IMR-90 (cell line): ENCODE measurements at regions not wholly inside any gene's neighbourhood (a gene's known extent, or its start where the extent isn't known, plus 50 kb on each side); places are given as distances from the start of the nearest gene placed in this dataset.

ENCODE experiments used
- ATAC-seq: fragments of 200-7000 bp; cut with Tn5 transposase; 2 replicates; pipeline ENCODE4 v1.9.1; 2020; ENCODE audit warnings: low read depth, mild to moderate bottlenecking, moderate library complexity
- BruUV-seq: library from RNA; stranded (reverse); fragments of 400-500 nt; replicated peaks from 2 replicates; lab custom pipeline; 2021; lab: Mats Ljungman, UMichigan
- CTCF ChIA-PET: fragments of 300-600 bp; formaldehyde crosslinking; extraction: SDS; loops from one replicate; lab custom pipeline; 2021; ENCODE audit warnings: antibody characterized with exemption; lab: Yijun Ruan, JAX
- POLR2A ChIA-PET: fragments of 300-600 bp; sonication (Branson Sonifier 250); formaldehyde crosslinking; loops from one replicate; lab custom pipeline; 2022; ENCODE audit warnings: antibody characterized with exemption; ENCODE audit not compliant: unreplicated experiment; lab: Charles Lee
- DNase-seq: peaks from one replicate; pipeline ENCODE4 v3.0.0; 2013
- H2AFZ ChIP-seq: replicated peaks from 2 replicates; pipeline ENCODE3; 2013; ENCODE audit warnings: low read length, mild to moderate bottlenecking; ENCODE audit not compliant: poor library complexity
- H2AK5ac ChIP-seq: 2 replicates; pipeline ENCODE4 v1.6.1; 2013; ENCODE audit warnings: low read depth, low read length, inconsistent platforms
- H2AK9ac ChIP-seq: replicated peaks from 2 replicates; pipeline ENCODE3; 2013; ENCODE audit warnings: mild to moderate bottlenecking, low read depth, low read length, moderate library complexity; ENCODE audit not compliant: poor library complexity
- H2BK120ac ChIP-seq: 2 replicates; pipeline ENCODE4 v1.6.1; 2013; ENCODE audit warnings: low read depth, low read length, inconsistent platforms
- H2BK15ac ChIP-seq: 3 replicates; pipeline ENCODE4 v1.6.1; 2013; ENCODE audit warnings: low read depth, low read length, inconsistent platforms
- H2BK20ac ChIP-seq: 2 replicates; pipeline ENCODE4 v1.6.1; 2013; ENCODE audit warnings: low read depth, mild to moderate bottlenecking, inconsistent platforms, low read length, moderate library complexity
- H2BK5ac ChIP-seq: 2 replicates; pipeline ENCODE4 v1.6.1; 2013; ENCODE audit warnings: mild to moderate bottlenecking, low read depth, low read length, inconsistent platforms; ENCODE audit not compliant: poor library complexity, severe bottlenecking
- H3K14ac ChIP-seq: replicated peaks from 2 replicates; pipeline ENCODE4 v1.6.1; 2013; ENCODE audit warnings: low read depth, low read length, inconsistent platforms
- H3K18ac ChIP-seq: 2 replicates; pipeline ENCODE4 v1.6.1; 2013; ENCODE audit warnings: low read depth, low read length, control low read depth
- H3K23ac ChIP-seq: 2 replicates; pipeline ENCODE4 v1.6.1; 2013; ENCODE audit warnings: low read depth, low read length, inconsistent platforms
- H3K27ac ChIP-seq: 2 replicates; pipeline ENCODE4 v1.5.1; 2013; ENCODE audit warnings: mild to moderate bottlenecking, control low read depth, low read length; ENCODE audit not compliant: insufficient read depth
- H3K27me3 ChIP-seq: 2 replicates; pipeline ENCODE4 v1.6.1; 2013; ENCODE audit warnings: low read length; ENCODE audit not compliant: control insufficient read depth, insufficient read depth
- H3K36me3 ChIP-seq: 2 replicates; pipeline ENCODE4 v1.6.1; 2013; ENCODE audit warnings: low read length, mixed read lengths; ENCODE audit not compliant: control insufficient read depth, insufficient read depth
- H3K4ac ChIP-seq: 2 replicates; pipeline ENCODE4 v1.6.1; 2013; ENCODE audit warnings: low read depth, low read length, inconsistent platforms
- H3K4me1 ChIP-seq: 2 replicates; pipeline ENCODE4 v1.6.1; 2013; ENCODE audit warnings: low read length, mixed read lengths; ENCODE audit not compliant: control insufficient read depth, insufficient read depth
- H3K4me2 ChIP-seq: 2 replicates; pipeline ENCODE4 v1.6.1; 2013; ENCODE audit warnings: low read depth, mild to moderate bottlenecking, control low read depth, low read length, moderate library complexity
- H3K4me3 ChIP-seq: 2 replicates; pipeline ENCODE4 v1.5.1; 2013; ENCODE audit warnings: low read depth, mild to moderate bottlenecking, control low read depth, low read length, moderate library complexity; ENCODE audit not compliant: insufficient read depth
- H3K56ac ChIP-seq: 2 replicates; pipeline ENCODE4 v1.6.1; 2013; ENCODE audit warnings: low read length, inconsistent platforms; ENCODE audit not compliant: insufficient read depth; ENCODE audit errors: extremely low read depth
- H3K79me1 ChIP-seq, 2 experiments: 2 replicates each; pipeline ENCODE4 v1.6.1; 2013; ENCODE audit warnings: low read length in 2 of 2, inconsistent platforms in 1 of 2, low read depth in 1 of 2
- H3K9ac ChIP-seq: 2 replicates; pipeline ENCODE4 v1.6.1; 2013; ENCODE audit warnings: low read depth, low read length, control low read depth
- H3K9me1 ChIP-seq: 2 replicates; pipeline ENCODE4 v1.6.1; 2013; ENCODE audit warnings: low read length, inconsistent platforms; ENCODE audit not compliant: insufficient read depth
- H3K9me3 ChIP-seq: 2 replicates; pipeline ENCODE4 v1.6.1; 2013; ENCODE audit warnings: low read length; ENCODE audit not compliant: control insufficient read depth, insufficient read depth
- H4K20me1 ChIP-seq: 2 replicates; pipeline ENCODE4 v1.6.1; 2013; ENCODE audit warnings: low read length, inconsistent platforms; ENCODE audit not compliant: insufficient read depth
- H4K5ac ChIP-seq: 2 replicates; pipeline ENCODE4 v1.6.1; 2013; ENCODE audit warnings: mild to moderate bottlenecking, low read depth, low read length, control low read depth
- H4K8ac ChIP-seq, 2 experiments: 2 replicates each; pipeline ENCODE4 v1.6.1; 2013; ENCODE audit warnings: low read depth in 2 of 2, low read length in 2 of 2, control low read depth in 1 of 2, inconsistent platforms in 1 of 2
- H4K91ac ChIP-seq: 2 replicates; pipeline ENCODE4 v1.6.1; 2013; ENCODE audit warnings: low read depth, low read length, inconsistent platforms; ENCODE audit not compliant: insufficient read depth
- CEBPB ChIP-seq: IDR thresholded peaks from 2 replicates; pipeline ENCODE4 v1.6.1; 2012; ENCODE audit warnings: low read depth, low read length, improper control_type of control experiment
- CHD1 ChIP-seq: IDR thresholded peaks from 2 replicates; pipeline ENCODE4 v1.6.1; 2012; ENCODE audit warnings: low read depth, low read length, improper control_type of control experiment
- MAFK ChIP-seq: IDR thresholded peaks from 2 replicates; pipeline ENCODE4 v1.6.1; 2012; ENCODE audit warnings: low read depth, low read length, improper control_type of control experiment
- MAZ ChIP-seq: IDR thresholded peaks from 2 replicates; pipeline ENCODE4 v1.6.1; 2012; ENCODE audit warnings: low read depth, mild to moderate bottlenecking, low read length, improper control_type of control experiment, moderate library complexity, borderline replicate concordance
- MXI1 ChIP-seq: IDR thresholded peaks from 2 replicates; pipeline ENCODE4 v1.6.1; 2012; ENCODE audit warnings: low read depth, mild to moderate bottlenecking, low read length, moderate library complexity, borderline replicate concordance
- NFE2L2 ChIP-seq: fragments of 150-350 bp; IDR thresholded peaks from 2 replicates; pipeline ENCODE4 v1.6.1; 2016; ENCODE audit warnings: low read depth, mild to moderate bottlenecking, low read length
- RCOR1 ChIP-seq: IDR thresholded peaks from 2 replicates; pipeline ENCODE4 v1.6.1; 2012; ENCODE audit warnings: mild to moderate bottlenecking, low read length, improper control_type of control experiment; ENCODE audit not compliant: insufficient replicate concordance
- RFX5 ChIP-seq: IDR thresholded peaks from 2 replicates; pipeline ENCODE4 v1.8.0; 2012; ENCODE audit warnings: low read depth, mild to moderate bottlenecking, low read length, moderate library complexity
- SMC3 ChIP-seq: fragments of 150-350 bp; IDR thresholded peaks from 2 replicates; pipeline ENCODE4 v1.6.1; 2016; ENCODE audit warnings: low read depth, mild to moderate bottlenecking, antibody characterized with exemption, low read length, moderate library complexity
- WGBS, 2 experiments: methylation state at CpG; one replicate each; pipeline versions ENCODE4 v1.1.5 to v1.1.7; 2013; ENCODE audit warnings: missing lambda C conversion rate in 2 of 2; ENCODE audit not compliant: insufficient read length in 1 of 2; ENCODE audit errors: extremely low coverage in 2 of 2; 5-methylcytosine and 5-hydroxymethylcytosine counted together
- dilution Hi-C: fragments of 300-500 bp; cut with HindIII; formaldehyde crosslinking; loops from one replicate; pipeline ENCODE4 v1.14.3; 2018; ENCODE audit warnings: low sequenced_read_pairs; ENCODE audit not compliant: unreplicated experiment
- in situ Hi-C: fragments of 300-500 bp; cut with MboI; formaldehyde crosslinking; loops from 3 replicates; pipeline ENCODE4 v1.14.3; 2019; ENCODE audit warnings: low sequenced_read_pairs, inconsistent platforms, mixed read lengths
- intact Hi-C: fragments of 100-400 bp; cut with micrococcal nuclease; formaldehyde crosslinking; loops from 2 replicates; pipeline ENCODE4 v1.10.0; 2022
- TF ChIP-seq, protein P1 (sequence below): fragments of 150-350 bp; IDR thresholded peaks from 2 replicates; pipeline ENCODE4 v1.6.1; 2016; ENCODE audit warnings: low read depth, mild to moderate bottlenecking, low read length, moderate library complexity, borderline replicate concordance
- TF ChIP-seq, protein P2 (sequence below): conservative IDR thresholded peaks from 2 replicates; pipeline ENCODE4 v1.5.1; 2012; ENCODE audit warnings: mild to moderate bottlenecking, low read depth, low read length, improper control_type of control experiment

DNA sequence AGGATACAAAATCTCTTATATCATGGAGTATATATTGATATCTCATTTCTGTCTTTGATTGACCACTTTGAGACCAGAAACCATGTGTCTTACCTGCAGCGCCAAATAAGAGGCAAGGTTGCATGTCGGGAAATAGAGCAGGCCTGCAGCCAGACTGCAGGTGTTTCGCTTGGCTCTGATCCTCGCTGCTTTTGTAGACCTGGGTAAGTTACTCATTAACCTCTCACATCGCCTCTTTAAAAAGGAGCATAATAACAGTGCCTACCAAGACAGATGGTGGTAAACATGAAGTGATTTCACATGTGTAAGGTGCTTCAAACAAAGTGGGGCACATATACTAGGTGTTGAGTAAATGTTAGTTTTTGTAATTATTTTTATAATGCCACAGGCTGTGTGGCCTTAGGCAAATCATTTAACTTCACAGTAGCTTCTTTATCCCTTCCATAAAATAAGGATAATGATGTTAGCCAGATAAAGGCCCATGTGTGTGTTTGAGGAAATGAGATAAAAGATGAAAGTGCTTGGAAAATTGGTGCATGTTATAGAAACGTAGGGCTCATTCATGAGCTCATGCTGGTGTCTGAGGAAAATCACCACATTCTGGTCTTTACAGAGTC lies 248.8 kb upstream of the MAP3K7 start:
- Histone ChIP-seq H2BK120ac (no peak overlapping the region), H3K27me3 (no peaks in the 10 kb centered on the region; the same call in 1 of the 2 replicates), H2BK5ac (no peak overlapping the region), H4K8ac (no peak overlapping the region), H3K4me1 (no peaks in the 10 kb centered on the region), H3K9ac (no peak overlapping the region), H3K36me3 (no peaks in the 10 kb centered on the region), H4K5ac (no peak overlapping the region), H2AK9ac (no peak overlapping the region), H2BK15ac (no peak overlapping the region), H3K9me1 (no peaks in the 10 kb centered on the region), H3K4ac (no peak overlapping the region), H2BK20ac (no peak overlapping the region), H3K4me3 (no peak overlapping the region), H3K27ac (no peak overlapping the region), H3K79me1 (no peaks in the 10 kb centered on the region), H3K14ac (no peak overlapping the region), H3K18ac (no peak overlapping the region), H4K20me1 (no peaks in the 10 kb centered on the region), H3K56ac (no peak overlapping the region), H3K4me2 (no peak overlapping the region), H2AFZ (no peak overlapping the region), H3K23ac (no peak overlapping the region), H2AK5ac (no peak overlapping the region), H3K9me3 (no peaks in the 10 kb centered on the region), H4K91ac (no peak overlapping the region)
- CTCF ChIA-PET: no interaction called here
- TF ChIP-seq MAZ: no peak
- no peak for TF ChIP-seq MAFK
- TF ChIP-seq SMC3: no peak
- no peak for TF ChIP-seq RCOR1
- no peak for TF ChIP-seq CEBPB
- no peak for TF ChIP-seq CHD1
- TF ChIP-seq, protein P1, sequence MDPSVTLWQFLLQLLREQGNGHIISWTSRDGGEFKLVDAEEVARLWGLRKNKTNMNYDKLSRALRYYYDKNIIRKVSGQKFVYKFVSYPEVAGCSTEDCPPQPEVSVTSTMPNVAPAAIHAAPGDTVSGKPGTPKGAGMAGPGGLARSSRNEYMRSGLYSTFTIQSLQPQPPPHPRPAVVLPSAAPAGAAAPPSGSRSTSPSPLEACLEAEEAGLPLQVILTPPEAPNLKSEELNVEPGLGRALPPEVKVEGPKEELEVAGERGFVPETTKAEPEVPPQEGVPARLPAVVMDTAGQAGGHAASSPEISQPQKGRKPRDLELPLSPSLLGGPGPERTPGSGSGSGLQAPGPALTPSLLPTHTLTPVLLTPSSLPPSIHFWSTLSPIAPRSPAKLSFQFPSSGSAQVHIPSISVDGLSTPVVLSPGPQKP: no peak
- TF ChIP-seq MXI1: no peak
- no peak for TF ChIP-seq NFE2L2
- TF ChIP-seq RFX5: no peak
- TF ChIP-seq, protein P2, sequence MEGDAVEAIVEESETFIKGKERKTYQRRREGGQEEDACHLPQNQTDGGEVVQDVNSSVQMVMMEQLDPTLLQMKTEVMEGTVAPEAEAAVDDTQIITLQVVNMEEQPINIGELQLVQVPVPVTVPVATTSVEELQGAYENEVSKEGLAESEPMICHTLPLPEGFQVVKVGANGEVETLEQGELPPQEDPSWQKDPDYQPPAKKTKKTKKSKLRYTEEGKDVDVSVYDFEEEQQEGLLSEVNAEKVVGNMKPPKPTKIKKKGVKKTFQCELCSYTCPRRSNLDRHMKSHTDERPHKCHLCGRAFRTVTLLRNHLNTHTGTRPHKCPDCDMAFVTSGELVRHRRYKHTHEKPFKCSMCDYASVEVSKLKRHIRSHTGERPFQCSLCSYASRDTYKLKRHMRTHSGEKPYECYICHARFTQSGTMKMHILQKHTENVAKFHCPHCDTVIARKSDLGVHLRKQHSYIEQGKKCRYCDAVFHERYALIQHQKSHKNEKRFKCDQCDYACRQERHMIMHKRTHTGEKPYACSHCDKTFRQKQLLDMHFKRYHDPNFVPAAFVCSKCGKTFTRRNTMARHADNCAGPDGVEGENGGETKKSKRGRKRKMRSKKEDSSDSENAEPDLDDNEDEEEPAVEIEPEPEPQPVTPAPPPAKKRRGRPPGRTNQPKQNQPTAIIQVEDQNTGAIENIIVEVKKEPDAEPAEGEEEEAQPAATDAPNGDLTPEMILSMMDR: no peak
- POLR2A ChIA-PET: no interaction called here
- ATAC-seq (no peak), DNase-seq (no peak)
- in situ Hi-C loops: no loop called here
- dilution Hi-C loops: no loop called here
- intact Hi-C loops: no loop called here
- no TSS peak for BruUV-seq
- WGBS, 2 experiments: 20% methylated on average over 1 of the region's 6 CpGs; no CpG with 5 or more reads in 1 of the 2 experiments
